ENCODE measurements at regions not wholly inside any gene's neighbourhood (a gene's known extent, or its start where the extent isn't known, plus 50 kb on each side); places are given as distances from the start of the nearest gene placed in this dataset.
A peak's percentile ranks its signal among the peaks of the same experiment; 100 is the strongest.

DNA sequence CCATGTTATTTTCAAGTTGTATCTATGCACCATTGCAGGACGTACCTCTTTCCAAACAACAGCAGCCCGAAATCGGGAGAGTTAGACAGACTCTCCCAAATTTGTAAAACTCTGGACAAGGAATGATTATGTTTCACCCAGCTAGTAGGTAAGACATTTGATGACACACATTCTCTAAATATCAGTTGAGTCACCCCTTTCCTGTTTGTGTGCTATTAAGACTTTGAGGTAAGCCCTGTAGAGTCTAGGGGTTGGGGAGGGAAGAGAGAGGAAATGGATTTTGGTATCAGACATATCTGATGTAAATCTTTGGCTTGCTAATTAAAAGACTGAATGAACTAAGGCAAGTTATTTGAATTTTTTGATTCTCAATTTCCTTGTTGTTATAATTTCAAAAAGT lies 999.0 kb downstream of the TUSC7 start:
- Mint-ChIP-seq H3K36me3 (ENCODE audit: low read depth) (no peaks in the 10 kb centered on the region), H3K4me1 (ENCODE audit: low read depth) (peaks cover 34% of the 10 kb centered on the region), H3K9me3 (no peaks in the 10 kb centered on the region; the same call in 1 of the 2 replicates), H3K27me3 (ENCODE audit: insufficient read depth) (no peaks in the 10 kb centered on the region; the same call in 1 of the 2 replicates), H3K27ac (no peak overlapping the region), H3K4me3 (no peak overlapping the region)
- no peak for DNase-seq
- TF ChIP-seq, protein P1, sequence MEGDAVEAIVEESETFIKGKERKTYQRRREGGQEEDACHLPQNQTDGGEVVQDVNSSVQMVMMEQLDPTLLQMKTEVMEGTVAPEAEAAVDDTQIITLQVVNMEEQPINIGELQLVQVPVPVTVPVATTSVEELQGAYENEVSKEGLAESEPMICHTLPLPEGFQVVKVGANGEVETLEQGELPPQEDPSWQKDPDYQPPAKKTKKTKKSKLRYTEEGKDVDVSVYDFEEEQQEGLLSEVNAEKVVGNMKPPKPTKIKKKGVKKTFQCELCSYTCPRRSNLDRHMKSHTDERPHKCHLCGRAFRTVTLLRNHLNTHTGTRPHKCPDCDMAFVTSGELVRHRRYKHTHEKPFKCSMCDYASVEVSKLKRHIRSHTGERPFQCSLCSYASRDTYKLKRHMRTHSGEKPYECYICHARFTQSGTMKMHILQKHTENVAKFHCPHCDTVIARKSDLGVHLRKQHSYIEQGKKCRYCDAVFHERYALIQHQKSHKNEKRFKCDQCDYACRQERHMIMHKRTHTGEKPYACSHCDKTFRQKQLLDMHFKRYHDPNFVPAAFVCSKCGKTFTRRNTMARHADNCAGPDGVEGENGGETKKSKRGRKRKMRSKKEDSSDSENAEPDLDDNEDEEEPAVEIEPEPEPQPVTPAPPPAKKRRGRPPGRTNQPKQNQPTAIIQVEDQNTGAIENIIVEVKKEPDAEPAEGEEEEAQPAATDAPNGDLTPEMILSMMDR (IDR thresholded peaks at IDR 0.05): no peak

DNA sequence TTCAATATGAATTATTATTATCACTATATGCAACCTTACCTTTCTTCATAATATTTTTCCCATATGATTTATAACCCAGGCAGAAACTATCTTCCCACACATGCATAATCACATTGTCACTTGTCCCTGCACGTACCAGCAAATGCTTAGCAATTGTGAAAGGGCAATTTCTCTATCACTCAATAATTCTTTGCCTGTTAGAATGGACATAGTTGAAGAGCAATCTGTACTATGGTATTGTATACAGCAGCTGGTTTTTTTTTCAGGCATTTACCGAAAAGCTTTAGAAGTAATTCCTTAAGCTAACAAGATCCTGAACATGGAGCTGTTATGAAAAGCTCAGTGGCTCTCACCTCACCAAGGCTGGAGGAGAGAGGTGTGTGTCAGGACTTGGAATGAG lies 999.5 kb downstream of the TUSC7 start:
- Mint-ChIP-seq H3K36me3 (ENCODE audit: low read depth) (no peaks in the 10 kb centered on the region), H3K9me3 (no peaks in the 10 kb centered on the region; the same call in 1 of the 2 replicates), H3K4me3 (no peak overlapping the region), H3K27me3 (ENCODE audit: insufficient read depth) (no peaks in the 10 kb centered on the region; the same call in 1 of the 2 replicates), H3K27ac (no peak overlapping the region), H3K4me1 (ENCODE audit: low read depth) (peaks cover 34% of the 10 kb centered on the region)
- TF ChIP-seq, protein P1 (IDR thresholded peaks at IDR 0.05): no peak
- DNase-seq: no peak

DNA sequence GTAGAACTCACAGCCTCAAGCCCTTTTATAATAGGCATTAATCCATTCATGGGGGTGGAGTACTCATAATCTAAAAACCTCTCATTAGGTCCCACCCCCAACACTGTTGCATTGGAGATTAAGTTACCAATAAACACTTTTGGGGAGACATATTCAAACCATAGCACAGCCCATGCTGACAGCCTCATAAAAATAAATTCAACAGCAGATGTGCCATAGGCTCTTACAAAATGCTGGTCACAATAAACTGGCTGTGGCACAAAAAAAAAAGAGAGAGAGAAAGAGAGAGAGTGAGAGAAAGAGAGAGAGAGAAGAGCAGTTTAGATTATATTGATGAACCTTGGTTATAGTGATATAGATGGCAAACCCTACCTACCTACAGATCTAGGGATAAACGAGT lies 1000.9 kb downstream of the TUSC7 start:
- Mint-ChIP-seq H3K36me3 (ENCODE audit: low read depth) (no peaks in the 10 kb centered on the region), H3K9me3 (no peaks in the 10 kb centered on the region; the same call in 1 of the 2 replicates)

DNA sequence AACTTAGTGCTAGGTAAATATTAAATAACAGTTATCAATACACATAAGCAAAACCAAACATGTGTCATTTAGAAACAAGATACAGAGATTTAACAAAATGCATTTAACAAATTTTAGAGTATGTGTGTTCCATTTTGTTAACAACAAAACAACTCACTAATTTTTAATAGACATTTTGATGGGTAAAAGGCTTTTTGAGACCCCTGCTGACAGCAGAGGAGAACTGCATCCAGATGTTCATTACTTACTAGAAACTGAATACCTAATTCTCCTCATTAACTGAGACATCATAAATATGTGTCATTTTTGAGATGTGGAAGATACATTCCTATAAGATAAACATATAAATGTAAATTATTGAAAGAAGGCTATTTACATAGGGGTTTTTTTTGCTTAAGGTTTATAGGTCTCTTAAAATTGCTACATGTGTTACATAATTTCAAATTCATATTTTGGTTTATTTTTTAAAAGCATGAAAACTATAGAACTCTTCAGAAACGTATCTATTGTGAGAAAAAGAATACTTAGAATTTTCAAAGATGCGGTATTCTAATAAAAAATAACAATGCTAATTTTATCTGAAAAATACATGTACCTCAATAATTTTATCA lies 1009.8 kb downstream of the TUSC7 start:
- Mint-ChIP-seq H3K4me1 (ENCODE audit: low read depth) (no peaks in the 10 kb centered on the region), H3K9me3 (no peaks in the 10 kb centered on the region), H3K36me3 (ENCODE audit: low read depth) (no peaks in the 10 kb centered on the region), H3K4me3 (no peak overlapping the region), H3K27me3 (ENCODE audit: insufficient read depth) (peaks cover 4% of the 10 kb centered on the region), H3K27ac (no peak overlapping the region)
- TF ChIP-seq, protein P1 (IDR thresholded peaks at IDR 0.05): peak; percentile 90
- DNase-seq: peak; percentile 18

More for the DNA sequence above, 1000.9 kb downstream of the TUSC7 start:
- Mint-ChIP-seq H3K27ac (no peak overlapping the region), H3K27me3 (ENCODE audit: insufficient read depth) (no peaks in the 10 kb centered on the region; the same call in 1 of the 2 replicates), H3K4me1 (ENCODE audit: low read depth) (peaks cover 29% of the 10 kb centered on the region), H3K4me3 (no peak overlapping the region)
- TF ChIP-seq, protein P1 (IDR thresholded peaks at IDR 0.05): no peak
- DNase-seq: no peak

DNA sequence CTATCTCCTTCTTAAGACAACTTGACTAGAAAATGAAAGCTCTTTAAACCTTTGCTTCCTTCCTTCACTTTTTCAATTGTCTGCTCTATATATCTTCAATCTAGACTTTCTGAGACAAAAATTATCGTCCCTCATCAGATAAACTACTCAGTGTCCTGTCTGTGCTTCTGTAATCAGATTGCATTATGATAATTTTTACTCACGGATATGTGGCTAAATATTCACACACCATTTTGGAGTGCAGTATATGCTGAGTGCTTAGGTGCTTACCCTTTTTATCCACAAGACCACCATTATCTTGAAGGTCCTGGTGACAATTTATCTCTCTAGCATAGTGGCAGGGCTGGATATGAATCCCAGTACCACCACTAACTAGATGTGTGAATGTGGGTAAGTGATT lies 1012.3 kb downstream of the TUSC7 start:
- Mint-ChIP-seq H3K27me3 (ENCODE audit: insufficient read depth) (peaks cover 4% of the 10 kb centered on the region), H3K4me3 (no peak overlapping the region), H3K27ac (no peak overlapping the region), H3K9me3 (no peaks in the 10 kb centered on the region), H3K4me1 (ENCODE audit: low read depth) (no peaks in the 10 kb centered on the region), H3K36me3 (ENCODE audit: low read depth) (no peaks in the 10 kb centered on the region)
- DNase-seq: no peak
- TF ChIP-seq, protein P1 (IDR thresholded peaks at IDR 0.05): no peak
